ENCODE measurements at regions not wholly inside any gene's neighbourhood (a gene's known extent, or its start where the extent isn't known, plus 50 kb on each side); places are given as distances from the start of the nearest gene placed in this dataset.

- no peaks in the 10 kb centered on the region for H3K36me3 ChIP-seq (replicated peaks)
- no peak overlapping the region for H3K4me3 ChIP-seq
- DNase-seq (ENCODE audit: low spot score in 2 of 2) = no peak
- no peaks in the 10 kb centered on the region for H3K4me1 ChIP-seq
- H3K9me3 ChIP-seq = no peaks in the 10 kb centered on the region
- in situ Hi-C loops (cut with MboI; ENCODE audit: low sequenced_read_pairs) = no loop called here
- no peaks in the 10 kb centered on the region for H3K27me3 ChIP-seq (ENCODE audit: low read depth)
These were observed 444.2 kb downstream of the SNAPC1 start for GRCh38 chr14:62206456-62206855.

- no peaks in the 10 kb centered on the region for H3K27me3 ChIP-seq (ENCODE audit: low read depth)
- DNase-seq (ENCODE audit: low spot score in 2 of 2) = no peak
- H3K4me3 ChIP-seq = no peak overlapping the region
- in situ Hi-C loops (cut with MboI; ENCODE audit: low sequenced_read_pairs) = no loop called here
- H3K4me1 ChIP-seq = no peaks in the 10 kb centered on the region
- no peaks in the 10 kb centered on the region for H3K36me3 ChIP-seq (replicated peaks)
- H3K9me3 ChIP-seq = no peaks in the 10 kb centered on the region
These were observed 447.2 kb downstream of the SNAPC1 start for GRCh38 chr14:62209287-62209899.

GRCh38 chr14:62213516-62213915, 451.3 kb downstream of the SNAPC1 start:
- Histone ChIP-seq H3K27me3 (ENCODE audit: low read depth) (no peaks in the 10 kb centered on the region), H3K4me1 (no peaks in the 10 kb centered on the region), H3K9me3 (no peaks in the 10 kb centered on the region), H3K36me3 (replicated peaks) (no peaks in the 10 kb centered on the region), H3K4me3 (no peak overlapping the region)
- in situ Hi-C loops (cut with MboI; ENCODE audit: low sequenced_read_pairs) = no loop called here
- no peak for DNase-seq (ENCODE audit: low spot score in 2 of 2)

GRCh38 chr14:62216121-62216520, 453.9 kb downstream of the SNAPC1 start:
- in situ Hi-C loops (cut with MboI; ENCODE audit: low sequenced_read_pairs) = no loop called here
- H3K4me1 ChIP-seq = no peaks in the 10 kb centered on the region
- H3K36me3 ChIP-seq (replicated peaks) = no peaks in the 10 kb centered on the region
- DNase-seq (ENCODE audit: low spot score in 2 of 2) = no peak
- H3K27me3 ChIP-seq (ENCODE audit: low read depth) = no peaks in the 10 kb centered on the region
- H3K4me3 ChIP-seq = no peak overlapping the region
- H3K9me3 ChIP-seq = no peaks in the 10 kb centered on the region

GRCh38 chr14:62234849-62235248, 472.6 kb downstream of the SNAPC1 start:
- Histone ChIP-seq H3K36me3 (replicated peaks) (no peaks in the 10 kb centered on the region), H3K4me1 (no peaks in the 10 kb centered on the region), H3K4me3 (no peak overlapping the region), H3K27me3 (ENCODE audit: low read depth) (no peaks in the 10 kb centered on the region), H3K9me3 (no peaks in the 10 kb centered on the region)
- in situ Hi-C loops (cut with MboI; ENCODE audit: low sequenced_read_pairs) = no loop called here
- no peak for DNase-seq (ENCODE audit: low spot score in 2 of 2)

- H3K4me3 ChIP-seq = no peak overlapping the region
- in situ Hi-C loops (cut with MboI; ENCODE audit: low sequenced_read_pairs) = no loop called here
- H3K4me1 ChIP-seq = no peaks in the 10 kb centered on the region
- H3K36me3 ChIP-seq (replicated peaks) = no peaks in the 10 kb centered on the region
- no peak for DNase-seq (ENCODE audit: low spot score in 2 of 2)
- H3K27me3 ChIP-seq (ENCODE audit: low read depth) = no peaks in the 10 kb centered on the region
- H3K9me3 ChIP-seq = no peaks in the 10 kb centered on the region
These were observed 482.0 kb downstream of the SNAPC1 start for GRCh38 chr14:62244221-62244620.

- no peaks in the 10 kb centered on the region for H3K36me3 ChIP-seq (replicated peaks)
- no peak for DNase-seq (ENCODE audit: low spot score in 2 of 2)
- H3K27me3 ChIP-seq (ENCODE audit: low read depth) = no peaks in the 10 kb centered on the region
- no peaks in the 10 kb centered on the region for H3K9me3 ChIP-seq
- in situ Hi-C loops (cut with MboI; ENCODE audit: low sequenced_read_pairs) = no loop called here
- H3K4me1 ChIP-seq = no peaks in the 10 kb centered on the region
- no peak overlapping the region for H3K4me3 ChIP-seq
These were observed 485.0 kb downstream of the SNAPC1 start for GRCh38 chr14:62247266-62247665.

- no peaks in the 10 kb centered on the region for H3K27me3 ChIP-seq (ENCODE audit: low read depth)
- no peak for DNase-seq (ENCODE audit: low spot score in 2 of 2)
- H3K4me1 ChIP-seq = no peaks in the 10 kb centered on the region
- H3K9me3 ChIP-seq = no peaks in the 10 kb centered on the region
- no peaks in the 10 kb centered on the region for H3K36me3 ChIP-seq (replicated peaks)
- in situ Hi-C loops (cut with MboI; ENCODE audit: low sequenced_read_pairs) = no loop called here
- H3K4me3 ChIP-seq = no peak overlapping the region
These were observed 489.0 kb downstream of the SNAPC1 start for GRCh38 chr14:62251237-62251636.

GRCh38 chr14:62253171-62253570, 491.0 kb downstream of the SNAPC1 start:
- no peak for DNase-seq (ENCODE audit: low spot score in 2 of 2)
- H3K9me3 ChIP-seq = no peaks in the 10 kb centered on the region
- H3K36me3 ChIP-seq (replicated peaks) = no peaks in the 10 kb centered on the region
- H3K27me3 ChIP-seq (ENCODE audit: low read depth) = no peaks in the 10 kb centered on the region
- no peak overlapping the region for H3K4me3 ChIP-seq
- in situ Hi-C loops (cut with MboI; ENCODE audit: low sequenced_read_pairs) = no loop called here
- no peaks in the 10 kb centered on the region for H3K4me1 ChIP-seq

- Histone ChIP-seq H3K9me3 (no peaks in the 10 kb centered on the region), H3K27me3 (ENCODE audit: low read depth) (no peaks in the 10 kb centered on the region), H3K36me3 (replicated peaks) (no peaks in the 10 kb centered on the region), H3K4me3 (no peak overlapping the region), H3K4me1 (no peaks in the 10 kb centered on the region)
- DNase-seq (ENCODE audit: low spot score in 2 of 2) = no peak
- in situ Hi-C loops (cut with MboI; ENCODE audit: low sequenced_read_pairs) = no loop called here
These were observed 491.7 kb downstream of the SNAPC1 start for GRCh38 chr14:62253911-62254310.

GRCh38 chr14:62269204-62269603, 507.0 kb downstream of the SNAPC1 start:
- in situ Hi-C loops (cut with MboI; ENCODE audit: low sequenced_read_pairs) = no loop called here
- no peaks in the 10 kb centered on the region for H3K9me3 ChIP-seq
- H3K27me3 ChIP-seq (ENCODE audit: low read depth) = no peaks in the 10 kb centered on the region
- no peak overlapping the region for H3K4me3 ChIP-seq
- no peak for DNase-seq (ENCODE audit: low spot score in 2 of 2)
- H3K36me3 ChIP-seq (replicated peaks) = no peaks in the 10 kb centered on the region
- H3K4me1 ChIP-seq = no peaks in the 10 kb centered on the region

GRCh38 chr14:62270236-62270635, 508.0 kb downstream of the SNAPC1 start:
- Histone ChIP-seq H3K36me3 (replicated peaks) (no peaks in the 10 kb centered on the region), H3K27me3 (ENCODE audit: low read depth) (no peaks in the 10 kb centered on the region), H3K4me3 (no peak overlapping the region), H3K4me1 (no peaks in the 10 kb centered on the region), H3K9me3 (no peaks in the 10 kb centered on the region)
- no peak for DNase-seq (ENCODE audit: low spot score in 2 of 2)
- in situ Hi-C loops (cut with MboI; ENCODE audit: low sequenced_read_pairs) = no loop called here

GRCh38 chr14:62280366-62280765, 518.1 kb downstream of the SNAPC1 start:
- DNase-seq (ENCODE audit: low spot score in 2 of 2) = no peak
- in situ Hi-C loops (cut with MboI; ENCODE audit: low sequenced_read_pairs) = no loop called here

GRCh38 chr14:62283837-62284236, 521.6 kb downstream of the SNAPC1 start:
- Histone ChIP-seq H3K36me3 (replicated peaks) (no peaks in the 10 kb centered on the region), H3K4me3 (no peak overlapping the region), H3K27me3 (ENCODE audit: low read depth) (no peaks in the 10 kb centered on the region), H3K9me3 (no peaks in the 10 kb centered on the region), H3K4me1 (no peaks in the 10 kb centered on the region)
- DNase-seq (ENCODE audit: low spot score in 2 of 2) = no peak
- in situ Hi-C loops (cut with MboI; ENCODE audit: low sequenced_read_pairs) = no loop called here

More at GRCh38 chr14:62280366-62280765, 518.1 kb downstream of the SNAPC1 start:
- H3K4me3 ChIP-seq = no peak overlapping the region
- H3K4me1 ChIP-seq = no peaks in the 10 kb centered on the region
- no peaks in the 10 kb centered on the region for H3K9me3 ChIP-seq
- no peaks in the 10 kb centered on the region for H3K36me3 ChIP-seq (replicated peaks)
- no peaks in the 10 kb centered on the region for H3K27me3 ChIP-seq (ENCODE audit: low read depth)

GRCh38 chr14:62289471-62289870, 527.3 kb downstream of the SNAPC1 start:
- Histone ChIP-seq H3K9me3 (no peaks in the 10 kb centered on the region), H3K36me3 (replicated peaks) (no peaks in the 10 kb centered on the region), H3K4me3 (no peak overlapping the region), H3K4me1 (no peaks in the 10 kb centered on the region), H3K27me3 (ENCODE audit: low read depth) (no peaks in the 10 kb centered on the region)
- in situ Hi-C loops (cut with MboI; ENCODE audit: low sequenced_read_pairs) = no loop called here
- no peak for DNase-seq (ENCODE audit: low spot score in 2 of 2)
